HG03045 (cell line): ENCODE measurements at regions not wholly inside any gene's neighbourhood (a gene's known extent, or its start where the extent isn't known, plus 50 kb on each side); places are given as distances from the start of the nearest gene placed in this dataset.

Experiments used
- ATAC-seq: cut with Tn5 transposase; IDR thresholded peaks from one replicate; pipeline ENCODE4 v1.9.1; 2021; ENCODE audit warnings: mild to moderate bottlenecking, moderate library complexity; ENCODE audit not compliant: unreplicated experiment

GRCh38 chr2:15789381-15790062 lies 150.8 kb upstream of the MYCN start:
- ATAC-seq = no peak

- ATAC-seq = no peak
These were observed 150.0 kb upstream of the MYCN start for GRCh38 chr2:15790326-15790725.

- ATAC-seq = no peak
These were observed 149.5 kb upstream of the MYCN start for GRCh38 chr2:15790838-15791237.

DNA sequence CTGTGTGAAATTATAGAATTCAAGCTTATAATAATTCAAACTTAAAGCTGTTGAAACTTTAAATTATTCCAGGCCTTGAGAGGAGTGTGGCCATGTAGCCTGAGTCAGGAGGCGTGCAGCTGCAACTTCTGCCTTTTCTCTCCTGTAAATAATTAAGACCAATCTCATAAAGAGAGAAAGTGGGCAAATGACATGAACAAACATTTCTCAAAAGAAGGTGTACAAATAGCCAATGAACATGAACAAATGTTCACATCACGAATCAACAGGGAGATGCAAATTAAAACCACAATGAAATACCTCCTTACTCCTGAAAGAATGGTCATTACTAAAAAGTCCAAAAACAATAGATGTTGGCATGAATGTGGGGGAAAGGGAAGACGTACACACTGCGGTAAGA lies 149.1 kb upstream of the MYCN start:
- ATAC-seq = no peak

DNA sequence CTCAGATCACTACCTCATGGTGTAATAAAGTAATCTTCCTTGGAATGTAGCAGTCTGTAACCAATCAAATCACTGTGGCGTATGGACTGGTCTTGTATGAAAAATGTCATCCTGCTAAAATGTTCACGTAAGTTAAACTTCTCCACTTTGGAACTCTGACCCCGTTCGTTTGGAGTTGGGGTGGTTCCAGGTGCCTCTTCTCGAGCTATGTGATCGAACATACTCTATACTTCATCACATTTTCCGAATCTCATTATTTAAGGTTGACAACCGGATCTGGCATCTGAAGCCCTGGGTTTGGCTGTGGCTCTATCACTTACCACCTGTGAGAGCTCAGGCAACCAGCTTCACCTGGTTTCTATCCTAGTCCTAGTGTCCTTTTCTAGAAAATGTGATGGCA lies 148.0 kb upstream of the MYCN start:
- ATAC-seq = no peak

DNA sequence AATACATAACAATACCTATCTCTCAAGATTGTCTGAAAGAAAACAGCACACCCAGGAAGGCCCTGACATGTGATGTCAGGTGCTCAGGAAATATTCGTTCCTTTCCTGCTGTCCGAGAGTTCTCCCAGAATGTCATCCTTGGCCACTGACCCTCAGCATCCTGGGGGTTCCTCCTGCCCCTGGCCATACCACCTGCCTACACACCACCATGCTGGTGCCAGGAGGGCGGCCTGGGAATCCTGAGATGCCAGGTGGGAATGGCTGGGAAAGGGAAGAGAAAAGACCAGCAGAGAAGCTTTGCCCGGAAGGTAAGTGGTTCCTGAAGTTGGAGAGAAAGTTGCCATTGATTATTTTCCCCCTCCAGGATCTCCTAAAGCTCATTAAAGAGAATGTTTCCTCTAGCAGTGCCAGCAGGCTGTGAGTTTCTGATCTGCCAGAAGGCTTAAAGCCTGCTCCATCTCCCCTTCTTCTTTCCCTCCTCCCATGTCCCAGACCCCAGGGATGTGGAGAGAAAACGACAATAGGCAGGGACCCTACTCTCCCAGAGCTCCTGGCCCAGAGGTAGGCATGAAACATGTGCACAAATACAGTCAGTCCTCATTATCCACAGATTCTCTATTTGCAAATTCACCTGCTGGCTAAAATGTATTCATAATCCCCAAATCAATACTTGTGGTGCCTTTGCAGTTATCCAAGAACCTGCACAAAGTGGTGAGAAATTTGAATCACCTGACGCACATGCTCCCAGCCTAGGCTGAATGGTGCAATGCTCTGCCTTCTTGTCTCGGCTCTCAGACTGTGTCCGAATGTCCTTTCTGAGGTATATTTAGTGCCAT lies 147.1 kb upstream of the MYCN start:
- no peak for ATAC-seq

- ATAC-seq = no peak
These were observed 146.4 kb upstream of the MYCN start for GRCh38 chr2:15793978-15794377.

- no peak for ATAC-seq
These were observed 145.7 kb upstream of the MYCN start for GRCh38 chr2:15794608-15795134.

- no peak for ATAC-seq
These were observed 144.9 kb upstream of the MYCN start for GRCh38 chr2:15795426-15795825.

GRCh38 chr2:15796167-15796942 lies 144.0 kb upstream of the MYCN start:
- ATAC-seq = no peak

GRCh38 chr2:15797231-15797938 lies 143.0 kb upstream of the MYCN start:
- ATAC-seq = no peak

GRCh38 chr2:15797939-15798281 lies 142.4 kb upstream of the MYCN start:
- no peak for ATAC-seq

DNA sequence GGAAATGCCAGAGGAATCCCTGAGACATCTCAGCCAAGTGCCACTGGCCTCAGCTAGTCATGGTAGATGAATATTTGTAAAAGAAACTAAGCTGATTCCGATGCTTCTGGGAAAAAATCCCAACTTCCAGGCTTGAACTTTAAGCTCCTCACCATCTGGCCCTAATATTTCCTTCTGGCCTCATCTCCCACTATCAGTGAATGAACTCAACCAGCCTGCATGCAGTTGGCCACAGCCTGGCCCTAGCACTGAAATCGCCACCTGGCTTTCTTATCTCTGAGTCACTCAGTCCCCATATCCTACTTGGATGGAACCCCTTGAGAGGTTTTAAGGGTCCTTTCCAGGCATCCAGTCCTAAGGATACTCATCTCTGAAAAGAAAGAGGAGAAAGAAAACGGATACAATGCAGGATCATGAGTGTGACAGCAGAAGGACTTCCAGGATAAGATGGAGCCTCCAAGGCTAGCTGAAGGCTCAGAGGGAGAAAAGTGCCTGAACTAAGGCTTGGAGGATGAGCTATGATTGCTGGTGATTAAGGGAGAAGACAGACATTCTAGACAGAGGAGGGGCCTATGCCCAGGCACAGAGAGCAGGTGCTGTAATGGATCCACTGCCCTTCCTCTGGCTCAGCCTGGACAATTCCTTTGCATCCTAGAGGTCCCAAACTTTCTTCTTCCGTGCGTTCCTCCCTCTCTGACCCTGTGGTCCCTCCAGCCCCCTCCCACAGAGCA lies 141.5 kb upstream of the MYCN start:
- no peak for ATAC-seq

DNA sequence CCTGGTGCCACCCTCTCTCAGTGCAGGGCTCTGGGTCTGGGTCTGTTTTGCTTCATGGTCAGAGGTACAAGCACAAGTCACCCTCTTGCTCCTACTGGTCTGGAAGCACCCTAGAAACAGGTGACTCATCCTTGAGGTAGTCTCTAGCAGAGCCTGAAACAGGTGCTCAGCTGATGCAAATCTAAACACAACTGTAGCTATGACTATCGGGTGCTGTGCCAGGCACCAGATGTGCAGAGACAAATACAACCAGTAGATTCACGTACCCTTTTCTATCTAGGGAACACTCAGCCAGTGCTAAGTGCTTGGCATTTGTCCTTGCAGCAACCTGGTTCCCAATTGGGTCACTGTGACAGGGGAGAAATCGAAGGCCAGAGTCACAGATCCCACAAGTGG lies 140.9 kb upstream of the MYCN start:
- peak; percentile 51 for ATAC-seq

GRCh38 chr2:15800495-15801329 lies 139.6 kb upstream of the MYCN start:
- no peak for ATAC-seq

GRCh38 chr2:15801439-15801838 lies 138.9 kb upstream of the MYCN start:
- ATAC-seq = no peak

- ATAC-seq = no peak
These were observed 138.4 kb upstream of the MYCN start for GRCh38 chr2:15801904-15802303.

DNA sequence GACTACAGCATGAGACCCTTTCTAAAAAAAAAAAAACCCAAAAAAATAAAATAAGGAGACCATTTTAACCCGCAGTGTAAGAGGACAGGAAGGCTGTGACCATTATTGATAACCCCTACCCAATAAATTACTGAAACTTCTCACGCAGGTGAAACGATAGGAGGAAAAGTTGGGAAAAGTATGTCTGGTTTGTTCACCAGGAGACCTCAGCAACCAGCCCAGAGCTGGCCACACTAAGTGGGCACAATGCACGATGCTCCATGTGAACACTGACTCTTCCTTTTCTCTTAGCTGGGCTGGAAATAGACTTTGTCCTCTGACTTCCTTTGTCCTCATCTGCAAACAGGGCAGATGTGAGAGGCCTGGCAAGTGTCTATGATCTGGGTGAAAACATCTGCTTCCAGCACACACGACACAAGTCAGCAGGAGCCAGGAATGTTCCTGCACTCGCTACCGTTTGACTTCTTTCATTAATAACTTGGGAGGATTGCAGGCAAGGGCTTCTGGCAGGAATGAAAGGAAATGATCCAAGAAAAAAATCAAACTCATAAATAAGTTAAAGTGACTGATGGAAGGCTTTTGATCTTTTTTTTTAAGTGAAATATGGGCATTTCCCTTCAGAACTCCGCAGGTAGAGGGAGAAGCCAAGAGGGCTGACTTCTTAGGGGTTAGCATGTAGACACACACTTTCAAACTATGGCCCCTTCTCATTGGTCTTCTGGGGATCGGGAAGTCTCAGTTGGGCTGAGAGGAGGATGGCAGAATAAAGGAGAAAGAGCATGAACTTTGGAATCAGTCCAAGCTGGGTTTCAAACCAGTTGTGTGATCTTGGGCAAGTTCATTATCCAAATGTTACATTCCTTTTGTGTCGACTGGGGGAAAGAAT lies 137.4 kb upstream of the MYCN start:
- no peak for ATAC-seq
